A673 (cell line): ENCODE measurements at regions not wholly inside any gene's neighbourhood (a gene's known extent, or its start where the extent isn't known, plus 50 kb on each side); places are given as distances from the start of the nearest gene placed in this dataset.

Experiments used
- BruUV-seq: library from RNA; stranded (reverse); fragments of 400-500 nt; replicated peaks from 2 replicates; lab custom pipeline; 2021; lab: Mats Ljungman, UMichigan
- CTCF ChIA-PET: fragments of 300-600 bp; sonication (Branson Sonifier 250); formaldehyde crosslinking; loops from one replicate; lab custom pipeline; 2022; ENCODE audit warnings: antibody characterized with exemption; lab: Charles Lee
- POLR2A ChIA-PET: fragments of 300-600 bp; sonication (Branson Sonifier 250); formaldehyde crosslinking; loops from one replicate; lab custom pipeline; 2022; ENCODE audit warnings: antibody characterized with exemption; ENCODE audit not compliant: low non-redundant PET; lab: Charles Lee
- DNase-seq: peaks from one replicate; pipeline ENCODE4 v3.0.0-alpha.2; 2015; ENCODE audit warnings: low spot score
- H3K27ac ChIP-seq: fragments of 200-600 bp; sonication (generic); 2 replicates; pipeline ENCODE4 v1.5.1; 2016; ENCODE audit warnings: mixed run types, low read depth, mild to moderate bottlenecking, mixed read lengths, antibody characterized with exemption, low read length; ENCODE audit not compliant: poor library complexity, severe bottlenecking
- H3K27me3 ChIP-seq: fragments of 200-600 bp; sonication (generic); replicated peaks from 2 replicates; pipeline ENCODE4 v1.6.1; 2017; ENCODE audit warnings: mixed run types, low read depth, mild to moderate bottlenecking, mixed read lengths, antibody characterized with exemption, low read length; ENCODE audit not compliant: insufficient read depth, poor library complexity
- H3K36me3 ChIP-seq: fragments of 200-600 bp; sonication (generic); 2 replicates; pipeline ENCODE4 v1.6.1; 2016; ENCODE audit warnings: mixed run types, mild to moderate bottlenecking, mixed read lengths, antibody characterized with exemption, low read length; ENCODE audit not compliant: insufficient read depth, poor library complexity, severe bottlenecking
- H3K4me1 ChIP-seq: fragments of 200-600 bp; sonication (generic); 2 replicates; pipeline ENCODE4 v1.6.1; 2017; ENCODE audit warnings: mixed run types, mild to moderate bottlenecking, mixed read lengths, antibody characterized with exemption, low read length; ENCODE audit not compliant: insufficient read depth, poor library complexity, severe bottlenecking
- H3K4me3 ChIP-seq: fragments of 200-600 bp; sonication (generic); 2 replicates; pipeline ENCODE4 v1.5.1; 2016; ENCODE audit warnings: low read depth, mixed run types, mild to moderate bottlenecking, mixed read lengths, low read length; ENCODE audit not compliant: poor library complexity, severe bottlenecking
- H3K9me3 ChIP-seq: fragments of 200-600 bp; sonication (generic); 2 replicates; pipeline ENCODE4 v1.6.1; 2016; ENCODE audit warnings: mixed run types, low read depth, mild to moderate bottlenecking, mixed read lengths, antibody characterized with exemption, low read length; ENCODE audit not compliant: poor library complexity, severe bottlenecking
- CTCF ChIP-seq: fragments of 300-800, 200-600 bp; sonication (generic); conservative IDR thresholded peaks from 2 replicates; pipeline ENCODE4 v1.5.1; 2017; ENCODE audit warnings: low read depth, mild to moderate bottlenecking, antibody characterized with exemption, low read length, moderate library complexity, mixed read lengths
- EZH2 ChIP-seq: fragments of 200-600 bp; sonication (generic); IDR thresholded peaks from 2 replicates; pipeline ENCODE4 v1.6.1; 2017; ENCODE audit warnings: borderline replicate concordance, low read depth, mild to moderate bottlenecking, mixed read lengths, antibody characterized with exemption, low read length; ENCODE audit not compliant: poor library complexity, severe bottlenecking
- intact Hi-C: fragments of 100-400 bp; cut with micrococcal nuclease; formaldehyde crosslinking; loops from one replicate; pipeline ENCODE4 v1.10.0; 2022; ENCODE audit not compliant: unreplicated experiment

- intact Hi-C loops = no loop called here
- BruUV-seq = no TSS peak
- Histone ChIP-seq H3K4me1 (no peaks in the 10 kb centered on the region), H3K27ac (no peak overlapping the region), H3K36me3 (no peaks in the 10 kb centered on the region), H3K4me3 (no peak overlapping the region), H3K9me3 (no peaks in the 10 kb centered on the region), H3K27me3 (no peaks in the 10 kb centered on the region)
- POLR2A ChIA-PET = no interaction called here
- CTCF ChIA-PET = no interaction called here
- no peak for DNase-seq
- no peak for TF ChIP-seq CTCF
- TF ChIP-seq EZH2 = no peak
These were observed 659.2 kb upstream of the PLXNA2 start for GRCh38 chr1:208903251-208903905.

GRCh38 chr1:208907790-208908189, 663.6 kb upstream of the PLXNA2 start:
- Histone ChIP-seq H3K4me3 (no peak overlapping the region), H3K9me3 (no peaks in the 10 kb centered on the region), H3K4me1 (no peaks in the 10 kb centered on the region), H3K27ac (no peak overlapping the region), H3K27me3 (no peaks in the 10 kb centered on the region), H3K36me3 (no peaks in the 10 kb centered on the region)
- intact Hi-C loops = no loop called here
- DNase-seq = no peak
- TF ChIP-seq EZH2 (no peak), CTCF (no peak)
- BruUV-seq = no TSS peak
- CTCF ChIA-PET = no interaction called here
- POLR2A ChIA-PET = no interaction called here

GRCh38 chr1:208909011-208909984, 665.1 kb upstream of the PLXNA2 start:
- CTCF ChIA-PET = no interaction called here
- Histone ChIP-seq H3K4me3 (no peak overlapping the region), H3K27ac (no peak overlapping the region), H3K27me3 (no peaks in the 10 kb centered on the region), H3K36me3 (no peaks in the 10 kb centered on the region), H3K4me1 (no peaks in the 10 kb centered on the region), H3K9me3 (no peaks in the 10 kb centered on the region)
- POLR2A ChIA-PET = interaction anchor here (0.7 kb wide), 1 partner anchor 422 kb away, joined by 3 read pairs; no protein-coding TSS in a partner anchor
- DNase-seq = no peak
- intact Hi-C loops = no loop called here
- no TSS peak for BruUV-seq
- TF ChIP-seq EZH2 (no peak), CTCF (no peak)
